OCI-LY7 (cell line): ENCODE measurements at regions not wholly inside any gene's neighbourhood (a gene's known extent, or its start where the extent isn't known, plus 50 kb on each side); places are given as distances from the start of the nearest gene placed in this dataset.

Experiments
- CTCF ChIP-seq: fragments of 200-600 bp; sonication (generic); conservative IDR thresholded peaks from 2 replicates; pipeline ENCODE4 v1.5.1; 2014; ENCODE audit warnings: mild to moderate bottlenecking, antibody characterized with exemption, low read length, moderate library complexity, mixed read lengths
- EZH2phosphoT487 ChIP-seq: fragments of 200-600 bp; sonication (generic); IDR thresholded peaks from 2 replicates; pipeline ENCODE4 v1.6.1; 2018; ENCODE audit warnings: low read depth, borderline replicate concordance, mild to moderate bottlenecking, mixed run types, antibody characterized with exemption, low read length, moderate library complexity, mixed read lengths

- TF ChIP-seq CTCF (no peak), EZH2phosphoT487 (no peak)
These were observed 260.7 kb downstream of the SYK start for GRCh38 chr9:91062281-91062680.
